ENCODE measurements at regions not wholly inside any gene's neighbourhood (a gene's known extent, or its start where the extent isn't known, plus 50 kb on each side); places are given as distances from the start of the nearest gene placed in this dataset.
"Not testable (repeated sequence)": the region's sequence is repeated elsewhere in the genome, so short reads cannot be mapped to it uniquely, and the experiment has no call there.

GRCh38 chr7:81273601-81274397 is 354.9 kb upstream of the SEMA3C start:
- DNase-seq (ENCODE audit: extremely low read depth in 1 of 11, low read depth in 9 of 11, low spot score in 4 of 11) = no peak

DNA sequence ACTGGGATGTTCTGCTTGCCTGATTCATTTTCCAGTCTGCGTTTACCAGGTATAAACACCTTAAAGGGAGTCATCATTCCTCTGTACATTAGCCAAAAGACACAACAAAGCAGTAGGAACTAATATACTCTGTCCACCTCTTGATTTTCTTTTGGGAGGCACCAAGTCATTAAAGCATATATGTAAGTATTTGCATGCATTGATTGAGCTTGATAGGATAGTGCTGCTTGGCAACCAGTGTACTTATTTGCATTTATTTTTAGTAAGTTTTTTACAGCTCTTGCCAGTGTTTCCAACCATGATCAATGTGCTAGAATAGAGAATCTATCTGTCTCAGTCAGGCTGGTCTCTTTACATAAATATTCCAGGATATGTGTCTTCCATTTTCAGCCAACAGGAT is 353.3 kb upstream of the SEMA3C start:
- DNase-seq (ENCODE audit: extremely low read depth in 1 of 11, low read depth in 9 of 11, low spot score in 4 of 11) = no peak

DNA sequence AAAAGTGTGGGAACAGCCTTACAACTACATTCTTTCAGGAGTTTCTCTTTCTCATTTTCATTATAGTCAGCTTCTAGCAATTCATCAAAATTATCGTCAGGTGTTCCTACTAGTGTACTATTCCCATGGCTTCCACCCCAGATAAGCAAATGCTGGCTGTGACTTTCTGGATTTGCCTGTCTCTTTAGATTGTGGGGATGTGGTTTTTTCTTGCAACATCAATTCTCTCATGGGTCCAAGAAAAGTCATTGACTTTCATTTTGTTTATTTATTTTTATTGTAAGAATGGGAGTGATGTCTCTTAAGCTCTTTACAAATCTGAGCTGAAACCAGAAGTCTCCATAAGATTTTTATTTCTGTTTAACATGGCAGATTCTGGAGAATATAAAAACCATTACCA is 349.7 kb upstream of the SEMA3C start:
- DNase-seq (ENCODE audit: extremely low read depth in 1 of 11, low read depth in 9 of 11, low spot score in 4 of 11) = no peak

DNA sequence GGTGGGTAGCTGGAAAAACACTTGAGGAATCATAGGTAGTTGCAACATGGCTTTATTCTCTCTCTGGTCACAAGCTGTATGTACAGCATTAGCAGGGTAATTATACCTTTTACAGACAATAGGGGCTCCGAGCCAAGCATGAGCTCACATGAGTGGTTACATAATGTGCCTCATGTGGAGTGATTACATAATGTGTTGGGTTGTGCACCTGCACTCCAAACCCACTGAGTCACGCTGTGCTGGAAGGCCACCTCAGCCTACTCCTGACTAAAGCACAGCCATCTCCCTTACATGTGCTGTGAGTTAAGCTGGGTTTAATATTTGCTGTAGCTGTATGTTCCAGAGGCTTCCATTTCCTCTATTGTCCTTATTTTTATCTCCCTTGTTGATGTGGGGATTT is 348.7 kb upstream of the SEMA3C start:
- DNase-seq (ENCODE audit: extremely low read depth in 1 of 11, low read depth in 9 of 11, low spot score in 4 of 11) = no peak

- DNase-seq (ENCODE audit: extremely low read depth in 1 of 11, low read depth in 9 of 11, low spot score in 4 of 11) = no peak
These were observed 345.3 kb upstream of the SEMA3C start for GRCh38 chr7:81264116-81264515.

DNA sequence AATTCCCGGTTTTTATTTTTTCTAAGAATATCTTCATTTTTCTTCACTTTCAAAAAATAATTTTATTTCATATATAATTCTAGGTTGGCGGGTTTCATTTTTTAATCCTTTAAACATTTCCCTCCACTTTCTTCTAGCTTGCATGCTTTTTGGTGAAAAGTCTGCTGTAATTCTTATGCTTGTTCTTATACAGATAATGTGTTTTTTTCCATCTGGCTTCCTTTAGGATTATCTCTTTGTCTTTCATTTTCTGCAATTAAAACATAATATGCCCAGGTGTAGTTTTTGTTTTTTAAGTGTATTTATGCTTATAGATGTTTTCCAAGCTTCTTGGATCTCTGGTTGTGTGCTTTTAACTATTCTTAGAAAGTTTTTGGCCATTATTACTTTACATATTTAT is 341.3 kb upstream of the SEMA3C start:
- no peak for DNase-seq (ENCODE audit: extremely low read depth in 1 of 11, low read depth in 9 of 11, low spot score in 4 of 11)

DNA sequence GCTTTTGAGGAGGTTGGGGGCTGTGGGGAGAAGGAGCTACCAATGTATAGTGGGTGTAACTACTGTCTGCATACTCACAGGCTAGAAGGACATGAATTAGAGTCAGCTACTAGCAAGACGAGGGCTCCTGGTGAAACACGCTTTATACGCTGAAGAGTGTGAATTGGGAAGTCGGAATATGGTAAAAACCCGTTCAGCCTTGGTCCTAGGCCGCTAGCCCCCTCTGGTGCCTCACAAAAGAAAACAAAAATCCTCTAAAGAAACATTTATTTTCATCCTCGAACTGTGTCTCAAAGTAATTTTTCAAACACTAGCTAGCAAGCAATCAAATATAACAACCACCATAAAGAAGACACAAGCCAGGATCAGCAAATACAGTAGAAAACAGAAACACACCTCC is 338.1 kb upstream of the SEMA3C start:
- DNase-seq (ENCODE audit: extremely low read depth in 1 of 11, low read depth in 9 of 11, low spot score in 4 of 11) = peak in 5 of 11 donors; percentile 2 to 24 (median 4)

GRCh38 chr7:81248420-81248819 is 329.6 kb upstream of the SEMA3C start:
- no peak for DNase-seq (ENCODE audit: extremely low read depth in 1 of 11, low read depth in 9 of 11, low spot score in 4 of 11)

- not testable (repeated sequence) for DNase-seq (ENCODE audit: extremely low read depth in 1 of 11, low read depth in 9 of 11, low spot score in 4 of 11)
These were observed 328.5 kb upstream of the SEMA3C start for GRCh38 chr7:81247364-81247763.

DNA sequence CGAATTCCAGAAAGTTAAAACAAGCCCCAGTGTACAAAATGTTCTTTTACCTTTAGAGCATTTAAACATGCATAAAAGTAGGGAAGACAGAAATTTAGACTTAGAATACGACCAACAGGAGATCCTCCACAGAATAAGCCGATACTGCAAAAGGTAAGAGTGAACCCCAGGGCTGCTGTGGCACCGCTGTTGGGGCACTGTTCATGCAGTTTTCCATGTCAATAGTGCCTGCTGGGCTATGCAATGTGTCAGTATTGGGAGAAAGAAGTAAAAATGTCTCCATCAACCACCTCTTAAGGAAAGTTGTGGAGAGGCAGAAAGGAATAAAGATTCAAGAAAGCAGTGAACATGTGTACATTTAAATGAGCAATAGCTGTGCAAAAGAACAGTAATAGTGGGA is 326.5 kb upstream of the SEMA3C start:
- DNase-seq (ENCODE audit: extremely low read depth in 1 of 11, low read depth in 9 of 11, low spot score in 4 of 11) = no peak

- peak in 1 of 11 donors; percentile 4 for DNase-seq (ENCODE audit: extremely low read depth in 1 of 11, low read depth in 9 of 11, low spot score in 4 of 11)
These were observed 325.4 kb upstream of the SEMA3C start for GRCh38 chr7:81244224-81244623.

DNA sequence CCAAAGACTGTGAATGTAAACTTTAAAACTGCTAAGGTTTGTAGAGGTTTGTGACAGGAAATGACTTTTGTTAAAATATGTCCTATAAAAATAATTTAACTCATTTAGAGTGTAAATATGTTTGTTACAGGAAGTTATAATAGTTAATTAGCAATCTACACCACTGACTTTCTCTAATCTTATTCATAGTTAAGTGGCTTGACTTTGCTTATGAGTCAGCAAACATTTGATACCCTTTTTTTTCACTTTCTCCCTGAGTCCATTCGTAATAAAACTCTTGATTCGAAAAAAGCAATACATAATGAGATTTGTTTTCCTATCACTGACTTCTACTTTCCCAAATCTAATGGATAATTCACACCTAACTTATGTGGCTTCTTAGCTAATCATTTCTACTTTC is 317.7 kb upstream of the SEMA3C start:
- DNase-seq (ENCODE audit: extremely low read depth in 1 of 11, low read depth in 9 of 11, low spot score in 4 of 11) = no peak

DNA sequence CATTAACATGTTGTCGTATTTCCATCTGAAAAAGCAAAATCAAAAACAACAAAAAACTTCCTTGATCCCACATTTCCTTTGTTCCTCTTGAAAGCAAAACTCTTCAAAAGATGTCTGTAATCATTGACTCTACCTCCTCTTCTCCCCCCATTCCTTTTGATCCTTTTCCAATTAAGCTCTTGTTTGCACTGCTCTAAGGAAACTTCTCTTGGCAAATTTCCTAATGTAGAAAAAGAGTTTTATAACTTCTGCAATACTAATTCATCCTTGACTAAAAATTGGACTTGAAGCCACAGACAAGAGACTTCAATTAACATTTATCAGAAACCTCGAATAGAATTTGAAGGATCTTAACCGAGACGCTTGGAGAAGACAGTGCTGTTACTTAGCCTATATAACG is 317.1 kb upstream of the SEMA3C start:
- no peak for DNase-seq (ENCODE audit: extremely low read depth in 1 of 11, low read depth in 9 of 11, low spot score in 4 of 11)

GRCh38 chr7:81234896-81235295 is 316.0 kb upstream of the SEMA3C start:
- DNase-seq (ENCODE audit: extremely low read depth in 1 of 11, low read depth in 9 of 11, low spot score in 4 of 11) = no peak

DNA sequence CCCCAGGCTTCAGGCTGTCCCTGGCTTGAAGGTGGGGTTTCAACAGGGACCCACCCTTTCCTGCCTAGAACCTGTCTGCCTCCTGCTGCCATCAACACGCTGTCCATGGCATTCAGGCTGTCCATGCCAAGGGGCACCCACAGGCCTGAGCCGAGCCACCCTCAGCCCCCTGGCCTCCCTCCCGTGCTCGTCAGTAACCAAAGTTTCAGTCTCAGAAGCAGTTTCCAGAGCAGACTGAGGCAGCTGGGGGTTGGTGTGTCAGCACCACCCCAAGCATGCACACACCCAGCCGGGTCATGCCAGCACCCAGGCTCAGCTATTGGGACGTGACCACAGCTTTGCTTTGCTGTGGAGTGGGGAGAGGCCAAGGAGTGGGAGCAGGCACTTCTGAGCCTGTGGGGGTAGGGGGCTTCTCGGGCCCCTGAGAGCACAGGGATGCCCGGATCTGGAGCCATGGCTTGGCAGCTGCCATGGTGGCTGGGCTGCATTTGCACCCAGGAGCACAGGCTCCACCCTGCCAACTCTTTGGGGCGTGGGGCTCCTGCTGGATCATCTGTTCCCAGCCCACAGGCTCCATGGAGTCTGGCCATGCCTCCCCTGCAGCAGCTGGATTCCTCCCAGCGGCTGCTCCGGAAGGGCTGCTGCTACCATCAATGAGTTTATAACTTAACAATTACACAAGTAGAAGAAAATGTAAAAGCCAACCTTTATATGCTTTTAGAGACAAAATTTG is 314.5 kb upstream of the SEMA3C start:
- DNase-seq (ENCODE audit: extremely low read depth in 1 of 11, low read depth in 9 of 11, low spot score in 4 of 11) = no peak

DNA sequence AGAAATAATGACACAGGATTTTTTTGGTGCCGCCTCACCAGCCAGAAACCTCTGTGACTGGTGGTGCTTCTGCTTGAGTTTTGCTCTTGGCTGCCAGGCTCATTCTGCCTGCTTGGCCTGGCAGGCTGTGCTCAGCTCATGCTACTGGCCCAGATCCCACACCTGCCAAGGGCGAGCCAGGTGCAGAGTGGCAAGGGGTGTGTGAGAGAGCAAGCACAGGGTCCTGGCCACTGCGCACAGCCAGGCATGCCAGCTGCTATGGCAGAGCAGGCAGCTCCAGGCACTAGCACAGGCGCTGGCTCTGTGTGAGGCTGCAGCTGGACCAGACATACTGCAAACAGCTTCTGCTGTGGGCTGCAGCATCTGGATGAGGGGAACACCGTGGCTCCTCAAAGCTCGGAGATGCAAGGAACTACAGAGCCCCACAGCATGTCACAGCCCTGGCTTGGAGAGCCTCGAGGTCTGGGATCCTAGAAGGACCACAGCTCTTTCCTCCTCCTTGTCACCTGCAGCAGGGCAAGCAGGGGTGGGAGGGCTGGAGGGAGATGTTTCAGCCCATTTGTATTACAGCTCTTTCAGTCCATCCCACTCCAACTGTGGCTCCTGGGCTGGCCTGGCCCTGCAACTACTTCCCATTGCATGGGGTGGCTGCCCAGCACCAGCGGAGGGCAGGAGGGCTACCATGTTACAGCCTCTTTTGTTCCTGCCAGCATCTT is 313.4 kb upstream of the SEMA3C start:
- DNase-seq (ENCODE audit: extremely low read depth in 1 of 11, low read depth in 9 of 11, low spot score in 4 of 11) = no peak

DNA sequence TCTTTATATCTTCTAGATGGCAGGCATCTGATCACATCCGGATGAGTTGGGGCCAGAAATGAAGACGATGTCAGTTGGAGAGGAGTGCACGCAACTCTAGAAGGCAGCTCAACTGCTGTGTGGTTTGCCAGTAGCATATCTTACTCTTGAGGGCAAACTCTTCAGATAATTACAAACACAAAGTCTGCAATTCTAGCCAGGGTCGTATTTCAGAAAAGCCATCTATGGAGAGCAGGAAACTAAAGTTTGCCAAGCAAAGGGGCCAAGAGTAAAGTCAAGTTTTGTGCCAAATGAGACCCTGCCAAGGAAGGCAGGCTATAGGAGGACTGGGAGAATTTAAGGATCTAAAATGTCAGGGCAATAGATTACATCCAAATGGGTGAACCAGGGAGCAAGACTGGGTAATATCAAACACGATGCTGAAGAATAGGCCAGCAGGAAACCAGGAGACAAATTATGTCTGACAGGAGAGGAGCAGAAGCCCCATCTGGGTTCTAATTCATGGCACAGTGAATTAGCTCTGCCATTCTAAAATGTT is 312.5 kb upstream of the SEMA3C start:
- DNase-seq (ENCODE audit: extremely low read depth in 1 of 11, low read depth in 9 of 11, low spot score in 4 of 11) = no peak

DNA sequence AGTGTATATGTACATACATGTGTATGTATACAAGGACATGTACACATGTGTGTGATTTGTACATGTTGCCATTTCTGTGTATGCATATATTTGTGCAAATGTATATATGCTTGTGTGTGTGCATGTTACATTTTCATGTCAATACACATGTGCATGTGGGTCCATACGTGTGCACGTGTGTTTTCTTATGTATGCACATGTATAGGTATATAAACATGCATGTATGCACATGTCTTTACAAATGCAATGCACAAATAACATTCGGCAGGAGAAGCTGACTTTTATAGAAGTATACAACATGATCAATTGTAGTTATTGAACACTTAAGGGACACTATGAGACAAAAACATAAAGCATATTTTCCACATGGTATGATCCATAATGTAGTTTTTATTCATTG is 307.4 kb upstream of the SEMA3C start:
- no peak for DNase-seq (ENCODE audit: extremely low read depth in 1 of 11, low read depth in 9 of 11, low spot score in 4 of 11)

- DNase-seq (ENCODE audit: extremely low read depth in 1 of 11, low read depth in 9 of 11, low spot score in 4 of 11) = not testable (repeated sequence)
These were observed 303.8 kb upstream of the SEMA3C start for GRCh38 chr7:81222692-81223091.
